DND-41 (cell line): ENCODE measurements at regions not wholly inside any gene's neighbourhood (a gene's known extent, or its start where the extent isn't known, plus 50 kb on each side); places are given as distances from the start of the nearest gene placed in this dataset.

Source experiments
- ATAC-seq: fragments of 200-7000 bp; cut with Tn5 transposase; 3 replicates; pipeline ENCODE4 v1.9.1; 2021; ENCODE audit warnings: low read depth; ENCODE audit not compliant: insufficient read depth
- DNase-seq: peaks from one replicate; pipeline ENCODE4 v3.0.0-alpha.2; 2020
- H2AFZ ChIP-seq: 2 replicates; pipeline ENCODE4 v1.6.0; 2012; ENCODE audit warnings: low read depth, low read length
- H3K27ac ChIP-seq: 2 replicates; pipeline ENCODE4 v1.5.1; 2012; ENCODE audit warnings: low read length, inconsistent platforms
- H3K27me3 ChIP-seq: fragments of 200-600 bp; sonication (generic); 2 replicates; pipeline ENCODE4 v1.6.0; 2012; ENCODE audit warnings: low read length, mild to moderate bottlenecking, inconsistent platforms; ENCODE audit not compliant: insufficient read depth, poor library complexity
- H3K36me3 ChIP-seq: 2 replicates; pipeline ENCODE4 v1.5.1; 2012; ENCODE audit warnings: low read length, inconsistent platforms; ENCODE audit not compliant: insufficient read depth
- H3K4me1 ChIP-seq: 2 replicates; pipeline ENCODE4 v1.5.1; 2012; ENCODE audit warnings: mild to moderate bottlenecking, low read length; ENCODE audit not compliant: insufficient read depth
- H3K4me2 ChIP-seq: 2 replicates; pipeline ENCODE4 v1.6.0; 2012; ENCODE audit warnings: mild to moderate bottlenecking, moderate library complexity, low read length, inconsistent platforms; ENCODE audit not compliant: insufficient read depth
- H3K4me3 ChIP-seq, 2 experiments: fragments of 200-600 bp in 1 of 2; shearing (Covaris generic) in 1 of 2; 2 replicates each; pipeline ENCODE4 v1.5.1; 2012 to 2016; ENCODE audit warnings: inconsistent platforms in 2 of 2, low read length in 2 of 2, mild to moderate bottlenecking in 2 of 2, low read depth in 1 of 2, moderate library complexity in 1 of 2
- H3K79me2 ChIP-seq: 2 replicates; pipeline ENCODE4 v1.6.0; 2012; ENCODE audit warnings: low read length, inconsistent platforms; ENCODE audit not compliant: insufficient read depth
- H3K9ac ChIP-seq: 2 replicates; pipeline ENCODE4 v1.6.0; 2012; ENCODE audit warnings: low read depth, mild to moderate bottlenecking, inconsistent platforms, low read length, moderate library complexity
- H3K9me3 ChIP-seq: 2 replicates; pipeline ENCODE4 v1.5.1; 2012; ENCODE audit warnings: low read length, moderate library complexity, mild to moderate bottlenecking, inconsistent platforms; ENCODE audit not compliant: insufficient read depth, severe bottlenecking
- H4K20me1 ChIP-seq: 2 replicates; pipeline ENCODE4 v1.6.0; 2012; ENCODE audit warnings: low read length; ENCODE audit not compliant: insufficient read depth
- CTCF ChIP-seq: IDR thresholded peaks from 2 replicates; pipeline ENCODE4 v1.5.1; 2012; ENCODE audit warnings: borderline replicate concordance, low read length, moderate library complexity, mild to moderate bottlenecking; ENCODE audit not compliant: poor library complexity, severe bottlenecking; ENCODE audit errors: extremely low read depth
- EZH2 ChIP-seq: IDR thresholded peaks from 3 replicates; pipeline ENCODE4 v1.6.1; 2012; ENCODE audit warnings: borderline replicate concordance, low read depth, mild to moderate bottlenecking, moderate library complexity, low read length, inconsistent platforms; ENCODE audit not compliant: severe bottlenecking

- no peak for TF ChIP-seq EZH2
- no peak for TF ChIP-seq CTCF
- H3K4me3 ChIP-seq: no peak overlapping the region
- no peak overlapping the region for H2AFZ ChIP-seq
- no peak for DNase-seq
- H3K4me1 ChIP-seq: no peaks in the 10 kb centered on the region
- no peaks in the 10 kb centered on the region for H3K27me3 ChIP-seq
- H3K9ac ChIP-seq: no peak overlapping the region
- no peak overlapping the region for H3K27ac ChIP-seq
- H3K36me3 ChIP-seq: no peaks in the 10 kb centered on the region
- no peak overlapping the region for H3K4me2 ChIP-seq
- no peaks in the 10 kb centered on the region for H4K20me1 ChIP-seq
- no peak for ATAC-seq
- H3K79me2 ChIP-seq: no peaks in the 10 kb centered on the region
- no peaks in the 10 kb centered on the region for H3K9me3 ChIP-seq
These were observed 227.7 kb downstream of the CBLN4 start for GRCh38 chr20:55777641-55778040.

DNA sequence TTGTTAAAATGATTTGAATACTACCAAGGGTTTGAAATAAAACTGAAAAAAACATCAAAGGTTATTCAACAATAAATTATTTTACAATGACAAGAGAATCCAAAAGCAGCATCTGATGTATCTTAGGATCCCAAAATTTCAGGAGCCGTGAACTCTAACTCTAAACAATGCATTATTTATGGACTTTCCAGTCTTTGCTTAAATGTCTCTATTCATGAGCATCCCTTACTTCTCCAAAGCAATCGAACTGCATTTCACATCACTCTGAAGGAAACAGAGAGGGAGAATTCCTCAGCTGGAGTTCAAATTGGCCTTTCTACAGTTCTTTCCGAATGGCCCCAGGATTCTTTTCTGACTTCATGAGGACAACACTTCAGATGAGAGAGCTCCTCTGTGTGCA lies 229.1 kb downstream of the CBLN4 start:
- H3K4me1 ChIP-seq: no peaks in the 10 kb centered on the region
- no peaks in the 10 kb centered on the region for H4K20me1 ChIP-seq
- no peak overlapping the region for H2AFZ ChIP-seq
- TF ChIP-seq CTCF: no peak
- no peak for TF ChIP-seq EZH2
- H3K79me2 ChIP-seq: no peaks in the 10 kb centered on the region
- H3K9ac ChIP-seq: no peak overlapping the region
- H3K27ac ChIP-seq: no peak overlapping the region
- no peak for DNase-seq
- no peak overlapping the region for H3K4me2 ChIP-seq
- H3K36me3 ChIP-seq: no peaks in the 10 kb centered on the region
- no peaks in the 10 kb centered on the region for H3K27me3 ChIP-seq
- H3K9me3 ChIP-seq: no peaks in the 10 kb centered on the region
- no peak overlapping the region for H3K4me3 ChIP-seq
- ATAC-seq: no peak

GRCh38 chr20:55774628-55775027 lies 230.7 kb downstream of the CBLN4 start:
- Histone ChIP-seq H3K36me3 (no peaks in the 10 kb centered on the region), H3K27me3 (no peaks in the 10 kb centered on the region), H3K79me2 (no peaks in the 10 kb centered on the region), H3K27ac (no peak overlapping the region), H3K9ac (no peak overlapping the region), H3K9me3 (no peaks in the 10 kb centered on the region), H4K20me1 (no peaks in the 10 kb centered on the region), H2AFZ (no peak overlapping the region), H3K4me2 (no peak overlapping the region), H3K4me1 (no peaks in the 10 kb centered on the region), H3K4me3 (no peak overlapping the region)
- ATAC-seq (no peak), DNase-seq (no peak)
- TF ChIP-seq EZH2 (no peak), CTCF (no peak)

DNA sequence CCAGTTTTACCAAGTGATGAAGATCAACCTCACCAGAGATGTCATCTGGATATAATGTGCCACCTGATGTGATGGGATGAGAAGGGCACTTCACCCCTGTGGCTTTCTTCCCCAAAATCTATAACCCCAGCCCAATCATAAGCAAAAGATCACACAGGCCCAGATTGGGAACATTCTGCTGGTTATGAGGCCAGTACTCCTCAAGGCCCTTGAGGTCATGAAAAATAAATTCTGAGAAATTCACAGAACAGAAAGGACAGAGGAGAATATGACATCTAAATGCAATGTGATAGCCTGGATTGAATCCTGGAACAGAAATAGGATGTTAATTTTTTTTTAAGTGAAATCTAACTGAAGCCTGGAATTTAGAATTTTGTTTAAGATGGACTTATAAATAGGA lies 243.5 kb downstream of the CBLN4 start:
- H3K9me3 ChIP-seq: peaks cover 13% of the 10 kb centered on the region
- ATAC-seq (no peak), DNase-seq (no peak)
- H3K27ac ChIP-seq: no peak overlapping the region
- H4K20me1 ChIP-seq: no peaks in the 10 kb centered on the region
- H3K9ac ChIP-seq: no peak overlapping the region
- TF ChIP-seq CTCF (no peak), EZH2 (no peak)
- no peak overlapping the region for H2AFZ ChIP-seq
- no peak overlapping the region for H3K4me3 ChIP-seq
- no peaks in the 10 kb centered on the region for H3K4me1 ChIP-seq
- no peaks in the 10 kb centered on the region for H3K27me3 ChIP-seq
- no peak overlapping the region for H3K4me2 ChIP-seq
- no peaks in the 10 kb centered on the region for H3K36me3 ChIP-seq
- no peaks in the 10 kb centered on the region for H3K79me2 ChIP-seq
